DOHH2 (cell line): ENCODE measurements at regions not wholly inside any gene's neighbourhood (a gene's known extent, or its start where the extent isn't known, plus 50 kb on each side); places are given as distances from the start of the nearest gene placed in this dataset.

Experiments used
- H3F3A ChIP-seq: fragments of 200-600 bp; sonication (generic), shearing (Covaris generic); 2 replicates; pipeline ENCODE4 v1.6.0; 2016; ENCODE audit warnings: antibody characterized with exemption, mild to moderate bottlenecking; ENCODE audit not compliant: control insufficient read depth, insufficient read depth
- H3K27ac ChIP-seq: fragments of 200-600 bp; sonication (generic); 2 replicates; pipeline ENCODE4 v1.5.1; 2014; ENCODE audit warnings: low read depth, mild to moderate bottlenecking, low read length, moderate library complexity
- H3K27me3 ChIP-seq: fragments of 200-600 bp; sonication (generic); 2 replicates; pipeline ENCODE4 v1.6.1; 2014; ENCODE audit warnings: mild to moderate bottlenecking, low read length, mixed read lengths; ENCODE audit not compliant: control insufficient read depth
- H3K36me3 ChIP-seq: fragments of 200-600 bp; sonication (generic); 2 replicates; pipeline ENCODE4 v1.6.1; 2014; ENCODE audit warnings: mild to moderate bottlenecking, low read length, moderate library complexity, mixed read lengths; ENCODE audit not compliant: control insufficient read depth
- H3K4me1 ChIP-seq: fragments of 200-600 bp; sonication (generic); 2 replicates; pipeline ENCODE4 v1.6.1; 2014; ENCODE audit warnings: mild to moderate bottlenecking, low read length, mixed read lengths; ENCODE audit not compliant: control insufficient read depth
- H3K4me2 ChIP-seq: fragments of 200-600 bp; sonication (generic); 2 replicates; pipeline ENCODE4 v1.6.0; 2014; ENCODE audit warnings: mild to moderate bottlenecking, low read length, moderate library complexity
- H3K4me3 ChIP-seq: fragments of 200-600 bp; sonication (generic); 2 replicates; pipeline ENCODE4 v1.5.1; 2014; ENCODE audit warnings: mild to moderate bottlenecking, low read length, mixed read lengths
- H3K79me2 ChIP-seq: fragments of 200-600 bp; sonication (generic); 2 replicates; pipeline ENCODE4 v1.6.1; 2014; ENCODE audit warnings: mild to moderate bottlenecking, low read length, mixed read lengths; ENCODE audit not compliant: control insufficient read depth
- H3K9me2 ChIP-seq: fragments of 200-600 bp; sonication (generic); replicated peaks from 2 replicates; pipeline ENCODE4 v1.6.1; 2014; ENCODE audit warnings: mild to moderate bottlenecking, low read length, mixed read lengths; ENCODE audit not compliant: control insufficient read depth
- H3K9me3 ChIP-seq: fragments of 200-600 bp; sonication (generic); 2 replicates; pipeline ENCODE4 v1.6.1; 2014; ENCODE audit warnings: antibody characterized with exemption, low read length, mixed read lengths; ENCODE audit not compliant: control insufficient read depth, insufficient read depth
- H4K20me1 ChIP-seq: fragments of 200-600 bp; sonication (generic); 2 replicates; pipeline ENCODE4 v1.6.0; 2014; ENCODE audit warnings: low read depth, mild to moderate bottlenecking, antibody characterized with exemption, low read length, moderate library complexity; ENCODE audit not compliant: control insufficient read depth, insufficient read depth
- EZH2phosphoT487 ChIP-seq: fragments of 200-600 bp; sonication (generic); IDR thresholded peaks from 2 replicates; pipeline ENCODE4 v1.6.1; 2017; ENCODE audit warnings: borderline replicate concordance, mild to moderate bottlenecking, antibody characterized with exemption, low read length, moderate library complexity, mixed read lengths
- TF ChIP-seq, protein P1 (sequence below): fragments of 200-600 bp; sonication (generic); IDR thresholded peaks from one replicate; pipeline ENCODE4 v1.5.1; 2014; ENCODE audit warnings: antibody characterized with exemption, mild to moderate bottlenecking, low read depth, low read length; ENCODE audit not compliant: poor library complexity, severe bottlenecking

GRCh38 chr2:195538937-195539336 lies 118.1 kb upstream of the SLC39A10 start:
- H3K27ac ChIP-seq = no peak overlapping the region
- H3K4me2 ChIP-seq = no peak overlapping the region

DNA sequence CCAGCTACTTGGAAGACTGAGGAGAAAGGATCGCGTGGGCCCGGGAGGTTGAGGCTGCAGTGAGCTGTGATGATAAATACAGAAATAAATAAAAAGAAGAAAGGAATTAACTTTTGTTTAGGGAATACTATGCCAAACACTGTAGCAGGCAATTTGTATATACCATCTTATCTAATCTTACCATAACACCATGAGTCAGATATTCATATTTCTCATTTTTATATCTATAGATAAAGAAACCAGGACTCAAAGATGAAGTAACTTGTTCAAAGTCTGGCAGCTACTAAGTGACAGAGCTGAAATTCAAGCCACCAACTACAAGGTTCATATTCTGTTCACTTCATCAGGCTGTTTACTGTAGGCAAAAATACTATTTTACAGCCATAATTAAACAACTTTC lies 119.2 kb upstream of the SLC39A10 start:
- Histone ChIP-seq H3F3A (no peaks in the 10 kb centered on the region), H4K20me1 (no peaks in the 10 kb centered on the region), H3K27me3 (no peaks in the 10 kb centered on the region), H3K9me2 (no peaks in the 10 kb centered on the region), H3K36me3 (no peaks in the 10 kb centered on the region), H3K27ac (no peak overlapping the region), H3K4me3 (no peak overlapping the region), H3K9me3 (no peaks in the 10 kb centered on the region), H3K79me2 (no peaks in the 10 kb centered on the region), H3K4me2 (no peak overlapping the region), H3K4me1 (peaks cover 27% of the 10 kb centered on the region)
- TF ChIP-seq, protein P1, sequence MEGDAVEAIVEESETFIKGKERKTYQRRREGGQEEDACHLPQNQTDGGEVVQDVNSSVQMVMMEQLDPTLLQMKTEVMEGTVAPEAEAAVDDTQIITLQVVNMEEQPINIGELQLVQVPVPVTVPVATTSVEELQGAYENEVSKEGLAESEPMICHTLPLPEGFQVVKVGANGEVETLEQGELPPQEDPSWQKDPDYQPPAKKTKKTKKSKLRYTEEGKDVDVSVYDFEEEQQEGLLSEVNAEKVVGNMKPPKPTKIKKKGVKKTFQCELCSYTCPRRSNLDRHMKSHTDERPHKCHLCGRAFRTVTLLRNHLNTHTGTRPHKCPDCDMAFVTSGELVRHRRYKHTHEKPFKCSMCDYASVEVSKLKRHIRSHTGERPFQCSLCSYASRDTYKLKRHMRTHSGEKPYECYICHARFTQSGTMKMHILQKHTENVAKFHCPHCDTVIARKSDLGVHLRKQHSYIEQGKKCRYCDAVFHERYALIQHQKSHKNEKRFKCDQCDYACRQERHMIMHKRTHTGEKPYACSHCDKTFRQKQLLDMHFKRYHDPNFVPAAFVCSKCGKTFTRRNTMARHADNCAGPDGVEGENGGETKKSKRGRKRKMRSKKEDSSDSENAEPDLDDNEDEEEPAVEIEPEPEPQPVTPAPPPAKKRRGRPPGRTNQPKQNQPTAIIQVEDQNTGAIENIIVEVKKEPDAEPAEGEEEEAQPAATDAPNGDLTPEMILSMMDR = no peak
- no peak for TF ChIP-seq EZH2phosphoT487

More at GRCh38 chr2:195538937-195539336, 118.1 kb upstream of the SLC39A10 start:
- Histone ChIP-seq H3K9me2 (no peaks in the 10 kb centered on the region), H3K9me3 (no peaks in the 10 kb centered on the region), H3K79me2 (no peaks in the 10 kb centered on the region), H3K4me3 (no peak overlapping the region), H3K36me3 (no peaks in the 10 kb centered on the region), H3F3A (no peaks in the 10 kb centered on the region), H4K20me1 (no peaks in the 10 kb centered on the region), H3K27me3 (no peaks in the 10 kb centered on the region), H3K4me1 (peaks cover 21% of the 10 kb centered on the region)
- TF ChIP-seq, protein P1 = no peak
- no peak for TF ChIP-seq EZH2phosphoT487

- no peak for TF ChIP-seq EZH2phosphoT487
- TF ChIP-seq, protein P1 = no peak
- H3K4me1 ChIP-seq = peaks cover 33% of the 10 kb centered on the region
- no peak overlapping the region for H3K4me2 ChIP-seq
These were observed 120.1 kb upstream of the SLC39A10 start for GRCh38 chr2:195536906-195537305.

More at GRCh38 chr2:195536906-195537305, 120.1 kb upstream of the SLC39A10 start:
- H3K4me3 ChIP-seq = no peak overlapping the region
- no peaks in the 10 kb centered on the region for H3K27me3 ChIP-seq
- no peaks in the 10 kb centered on the region for H3K9me2 ChIP-seq
- no peaks in the 10 kb centered on the region for H3K79me2 ChIP-seq
- no peak overlapping the region for H3K27ac ChIP-seq
- H4K20me1 ChIP-seq = no peaks in the 10 kb centered on the region
- no peaks in the 10 kb centered on the region for H3K36me3 ChIP-seq
- no peaks in the 10 kb centered on the region for H3F3A ChIP-seq
- no peaks in the 10 kb centered on the region for H3K9me3 ChIP-seq
